GM19240 (cell line): ENCODE measurements at regions not wholly inside any gene's neighbourhood (a gene's known extent, or its start where the extent isn't known, plus 50 kb on each side); places are given as distances from the start of the nearest gene placed in this dataset.

Source experiments
- DNase-seq: peaks from one replicate; pipeline ENCODE4 v3.0.0; 2011; ENCODE audit warnings: low spot score; ENCODE audit not compliant: insufficient read length

GRCh38 chr14:76664790-76665189 is 96.5 kb upstream of the VASH1 start:
- DNase-seq: no peak

- DNase-seq: no peak
Measured at GRCh38 chr14:76666746-76667145, 94.5 kb upstream of the VASH1 start.

GRCh38 chr14:76669770-76670169 is 91.5 kb upstream of the VASH1 start:
- DNase-seq: no peak

GRCh38 chr14:76672123-76672522 is 89.1 kb upstream of the VASH1 start:
- no peak for DNase-seq

GRCh38 chr14:76673261-76673660 is 88.0 kb upstream of the VASH1 start:
- no peak for DNase-seq

- DNase-seq: no peak
Measured at GRCh38 chr14:76675046-76675445, 86.2 kb upstream of the VASH1 start.

GRCh38 chr14:76676539-76676938 is 84.7 kb upstream of the VASH1 start:
- no peak for DNase-seq

- DNase-seq: no peak
Measured at GRCh38 chr14:76677534-76678145, 83.6 kb upstream of the VASH1 start.

- DNase-seq: no peak
Measured at GRCh38 chr14:76678244-76678800, 82.9 kb upstream of the VASH1 start.

GRCh38 chr14:76682367-76682766 is 78.9 kb upstream of the VASH1 start:
- no peak for DNase-seq

GRCh38 chr14:76686646-76687045 is 74.6 kb upstream of the VASH1 start:
- DNase-seq: no peak

GRCh38 chr14:76687611-76688382 is 73.5 kb upstream of the VASH1 start:
- no peak for DNase-seq

- no peak for DNase-seq
Measured at GRCh38 chr14:76688383-76688671, 72.9 kb upstream of the VASH1 start.

- DNase-seq: no peak
Measured at GRCh38 chr14:76690502-76691105, 70.7 kb upstream of the VASH1 start.

GRCh38 chr14:76694106-76694505 is 67.2 kb upstream of the VASH1 start:
- no peak for DNase-seq

GRCh38 chr14:76695263-76695920 is 65.9 kb upstream of the VASH1 start:
- DNase-seq: no peak

GRCh38 chr14:76696361-76696760 is 64.9 kb upstream of the VASH1 start:
- no peak for DNase-seq

- DNase-seq: no peak
Measured at GRCh38 chr14:76696791-76697190, 64.5 kb upstream of the VASH1 start.

- DNase-seq: no peak
Measured at GRCh38 chr14:76697246-76697905, 63.9 kb upstream of the VASH1 start.

GRCh38 chr14:76698191-76698590 is 63.1 kb upstream of the VASH1 start:
- DNase-seq: no peak

- DNase-seq: no peak
Measured at GRCh38 chr14:76698631-76699030, 62.6 kb upstream of the VASH1 start.
